ENCODE measurements at regions not wholly inside any gene's neighbourhood (a gene's known extent, or its start where the extent isn't known, plus 50 kb on each side); places are given as distances from the start of the nearest gene placed in this dataset.
"Not testable (repeated sequence)": the region's sequence is repeated elsewhere in the genome, so short reads cannot be mapped to it uniquely, and the experiment has no call there.

DNA sequence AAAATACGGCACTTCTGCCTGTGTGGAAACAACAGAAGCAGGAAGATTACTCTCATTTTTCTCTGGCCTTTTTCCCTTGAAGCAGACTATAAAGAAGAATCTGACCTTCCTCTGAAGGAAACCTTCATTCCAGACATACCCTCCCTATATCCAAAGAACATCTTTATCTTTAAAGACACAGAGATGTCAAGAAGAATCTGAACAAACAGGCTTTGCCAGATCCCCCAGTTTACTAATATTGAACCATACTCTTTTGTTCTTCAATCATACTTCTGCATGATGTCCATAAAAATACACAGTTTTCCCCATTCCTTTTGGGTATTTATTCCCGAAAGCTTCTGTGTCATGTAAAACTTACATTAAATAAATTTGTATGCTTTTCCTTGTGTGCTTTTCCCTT is 225.8 kb downstream of the MAT2B start:
- no peak overlapping the region for H3K27ac ChIP-seq (ENCODE audit: low read length)
- no peaks in the 10 kb centered on the region for H3K36me3 ChIP-seq (ENCODE audit: control insufficient read depth, insufficient read depth, low read length)
- WGBS (ENCODE audit: insufficient coverage, insufficient read length) = no CpG with 5 or more reads among the region's 2 CpGs
- H3K9me3 ChIP-seq (ENCODE audit: control insufficient read depth, insufficient read depth, low read length) = no peaks in the 10 kb centered on the region
- H3K4me3 ChIP-seq (ENCODE audit: low read length) = no peak overlapping the region
- H3K4me1 ChIP-seq (ENCODE audit: control insufficient read depth, insufficient read depth, low read length) = no peaks in the 10 kb centered on the region; the same call in 1 of the 2 replicates
- no peaks in the 10 kb centered on the region for H3K27me3 ChIP-seq (ENCODE audit: control insufficient read depth, insufficient read depth, low read length)
- DNase-seq (ENCODE audit: low read depth, low spot score) = no peak

DNA sequence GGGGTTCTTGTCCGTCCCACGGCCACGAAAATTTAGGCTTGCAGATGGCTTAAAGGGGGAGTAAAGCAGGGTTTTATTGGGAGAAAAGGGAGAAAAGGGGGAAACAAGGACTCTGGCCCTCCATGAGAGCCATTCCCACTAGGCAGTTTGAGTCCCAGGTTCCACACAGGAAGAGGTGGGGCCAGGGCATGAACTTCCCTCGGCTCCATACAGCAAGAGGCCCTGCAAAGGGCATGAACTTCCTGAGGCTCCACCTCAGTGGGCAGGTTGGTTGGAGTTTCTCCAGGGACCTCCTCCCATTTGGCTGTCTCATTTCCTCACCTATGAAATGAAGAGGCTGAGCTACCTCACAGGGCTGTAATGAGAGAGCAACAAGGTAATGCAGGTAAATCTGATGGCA is 229.7 kb downstream of the MAT2B start:
- H3K36me3 ChIP-seq (ENCODE audit: control insufficient read depth, insufficient read depth, low read length) = no peaks in the 10 kb centered on the region
- WGBS (ENCODE audit: insufficient coverage, insufficient read length) = no CpG with 5 or more reads among the region's 4 CpGs
- no peaks in the 10 kb centered on the region for H3K9me3 ChIP-seq (ENCODE audit: control insufficient read depth, insufficient read depth, low read length)
- H3K4me3 ChIP-seq (ENCODE audit: low read length) = no peak overlapping the region
- H3K27me3 ChIP-seq (ENCODE audit: control insufficient read depth, insufficient read depth, low read length) = no peaks in the 10 kb centered on the region
- H3K27ac ChIP-seq (ENCODE audit: low read length) = no peak overlapping the region
- DNase-seq (ENCODE audit: low read depth, low spot score) = no peak
- H3K4me1 ChIP-seq (ENCODE audit: control insufficient read depth, insufficient read depth, low read length) = no peaks in the 10 kb centered on the region; the same call in 1 of the 2 replicates

DNA sequence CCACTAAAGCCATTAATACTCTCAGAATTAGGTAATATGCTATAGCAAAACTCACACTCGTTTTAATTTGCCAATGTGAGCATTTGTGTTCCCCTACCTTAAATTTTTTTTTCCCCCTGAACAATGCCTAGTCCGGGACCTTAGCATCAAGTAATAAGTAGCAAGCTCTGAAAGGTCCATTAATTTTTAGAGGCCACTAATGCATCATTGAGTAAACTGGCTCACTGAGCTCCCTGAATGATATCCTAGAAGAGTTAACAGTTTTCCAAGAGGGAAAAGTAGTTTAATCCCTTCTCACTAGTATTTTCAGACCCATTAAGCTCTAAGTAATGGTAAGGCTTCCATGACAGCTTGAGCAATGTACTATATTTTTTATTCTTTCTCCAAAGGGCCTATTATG is 242.2 kb downstream of the MAT2B start:
- no CpG with 5 or more reads among the region's 2 CpGs for WGBS (ENCODE audit: insufficient coverage, insufficient read length)
- DNase-seq (ENCODE audit: low read depth, low spot score) = no peak
- Histone ChIP-seq H3K36me3 (ENCODE audit: control insufficient read depth, insufficient read depth, low read length) (no peaks in the 10 kb centered on the region), H3K27ac (ENCODE audit: low read length) (no peak overlapping the region), H3K9me3 (ENCODE audit: control insufficient read depth, insufficient read depth, low read length) (no peaks in the 10 kb centered on the region), H3K4me1 (ENCODE audit: control insufficient read depth, insufficient read depth, low read length) (no peaks in the 10 kb centered on the region), H3K4me3 (ENCODE audit: low read length) (no peak overlapping the region), H3K27me3 (ENCODE audit: control insufficient read depth, insufficient read depth, low read length) (no peaks in the 10 kb centered on the region)

DNA sequence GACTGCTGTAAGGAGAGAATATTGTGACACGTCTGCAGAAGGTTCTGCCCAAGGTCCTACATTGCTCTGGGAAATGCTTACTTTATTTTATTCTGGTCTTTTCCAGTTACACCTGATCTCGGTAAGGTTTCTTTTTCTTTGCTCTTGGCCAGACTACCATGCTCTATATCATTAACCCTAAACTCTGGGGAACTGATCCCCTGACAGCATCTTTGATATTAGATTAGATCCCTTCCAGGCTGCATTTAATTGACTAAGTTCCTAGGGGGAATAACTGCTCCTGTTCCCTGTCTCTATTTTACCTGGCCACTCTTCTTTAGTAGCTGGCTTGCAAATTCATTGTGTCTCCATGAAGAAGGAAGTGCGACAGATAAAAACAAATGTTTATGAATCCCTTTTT is 243.5 kb downstream of the MAT2B start:
- no peak overlapping the region for H3K27ac ChIP-seq (ENCODE audit: low read length)
- whole genome bisulfite sequencing (ENCODE audit: insufficient coverage, insufficient read length) = no CpG with 5 or more reads among the region's 3 CpGs
- H3K36me3 ChIP-seq (ENCODE audit: control insufficient read depth, insufficient read depth, low read length) = no peaks in the 10 kb centered on the region
- no peaks in the 10 kb centered on the region for H3K27me3 ChIP-seq (ENCODE audit: control insufficient read depth, insufficient read depth, low read length)
- H3K4me1 ChIP-seq (ENCODE audit: control insufficient read depth, insufficient read depth, low read length) = no peaks in the 10 kb centered on the region
- no peak for DNase-seq (ENCODE audit: low read depth, low spot score)
- no peak overlapping the region for H3K4me3 ChIP-seq (ENCODE audit: low read length)
- H3K9me3 ChIP-seq (ENCODE audit: control insufficient read depth, insufficient read depth, low read length) = no peaks in the 10 kb centered on the region

DNA sequence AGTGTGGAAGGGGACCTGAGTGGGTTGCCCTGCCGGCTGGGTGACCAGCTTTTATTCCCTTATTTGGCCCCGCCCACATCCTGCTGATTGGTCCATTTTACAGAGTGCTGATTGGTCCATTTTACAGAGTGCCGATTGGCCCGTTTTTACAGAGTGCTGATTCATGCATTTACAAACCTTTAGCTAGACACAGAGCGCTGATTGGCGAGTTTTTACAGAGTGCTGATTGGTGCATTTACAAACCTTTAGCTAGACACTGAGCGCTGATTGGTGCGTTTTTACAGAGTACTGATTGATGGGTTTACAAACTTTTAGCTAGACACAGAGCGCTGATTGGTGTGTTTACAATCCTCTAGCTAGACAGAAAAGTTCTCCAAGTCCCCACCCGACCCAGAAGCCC is 245.0 kb downstream of the MAT2B start:
- not testable (repeated sequence) for H3K27me3 ChIP-seq (ENCODE audit: control insufficient read depth, insufficient read depth, low read length); H3K36me3 ChIP-seq (ENCODE audit: control insufficient read depth, insufficient read depth, low read length); H3K4me3 ChIP-seq (ENCODE audit: low read length); H3K9me3 ChIP-seq (ENCODE audit: control insufficient read depth, insufficient read depth, low read length); DNase-seq (ENCODE audit: low read depth, low spot score); H3K27ac ChIP-seq (ENCODE audit: low read length); H3K4me1 ChIP-seq (ENCODE audit: control insufficient read depth, insufficient read depth, low read length)
- WGBS (ENCODE audit: insufficient coverage, insufficient read length) = no CpG with 5 or more reads among the region's 10 CpGs

DNA sequence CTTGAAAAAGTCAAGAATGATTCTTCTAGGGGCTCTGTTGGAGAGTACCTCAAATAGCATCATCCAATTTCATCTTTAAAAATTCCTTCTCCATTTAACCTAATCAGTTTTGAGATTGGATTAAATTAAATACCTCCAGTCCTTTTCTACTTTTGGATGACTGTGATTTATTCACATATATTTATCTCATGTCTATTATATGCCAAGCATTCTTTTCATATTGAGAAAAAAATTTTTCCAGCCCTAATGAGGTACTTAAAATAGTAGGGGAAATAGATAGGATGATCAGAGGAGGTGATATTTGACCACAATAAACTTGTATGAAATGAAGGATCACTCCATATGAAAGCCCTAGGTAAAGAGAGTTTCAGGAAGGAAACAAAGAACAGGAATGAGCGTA is 250.1 kb downstream of the MAT2B start:
- Histone ChIP-seq H3K4me1 (ENCODE audit: control insufficient read depth, insufficient read depth, low read length) (no peaks in the 10 kb centered on the region), H3K27me3 (ENCODE audit: control insufficient read depth, insufficient read depth, low read length) (no peaks in the 10 kb centered on the region), H3K36me3 (ENCODE audit: control insufficient read depth, insufficient read depth, low read length) (no peaks in the 10 kb centered on the region), H3K4me3 (ENCODE audit: low read length) (no peak overlapping the region), H3K27ac (ENCODE audit: low read length) (no peak overlapping the region), H3K9me3 (ENCODE audit: control insufficient read depth, insufficient read depth, low read length) (no peaks in the 10 kb centered on the region)
- DNase-seq (ENCODE audit: low read depth, low spot score) = no peak
- no CpG with 5 or more reads among the region's 1 CpG for WGBS (ENCODE audit: insufficient coverage, insufficient read length)

DNA sequence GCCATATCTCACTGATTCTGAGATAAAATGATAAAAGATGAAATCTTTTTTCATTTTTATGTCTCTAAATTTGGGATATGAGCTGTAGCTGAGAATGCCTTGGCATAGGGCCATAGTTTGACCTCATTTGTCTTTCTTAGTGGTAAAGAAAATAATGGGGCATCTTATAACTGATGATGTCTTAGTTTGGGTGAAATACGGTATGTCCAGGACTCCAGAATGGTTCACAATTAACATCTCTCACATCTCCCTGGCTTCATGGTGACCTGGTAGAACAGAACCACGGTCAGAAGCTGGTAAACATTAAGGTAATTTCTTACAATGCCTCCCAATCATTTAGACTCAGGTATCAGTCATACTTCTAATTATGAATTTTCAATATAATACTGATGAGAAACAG is 250.8 kb downstream of the MAT2B start:
- Histone ChIP-seq H3K9me3 (ENCODE audit: control insufficient read depth, insufficient read depth, low read length) (no peaks in the 10 kb centered on the region), H3K27me3 (ENCODE audit: control insufficient read depth, insufficient read depth, low read length) (no peaks in the 10 kb centered on the region), H3K27ac (ENCODE audit: low read length) (no peak overlapping the region), H3K4me1 (ENCODE audit: control insufficient read depth, insufficient read depth, low read length) (no peaks in the 10 kb centered on the region), H3K4me3 (ENCODE audit: low read length) (no peak overlapping the region), H3K36me3 (ENCODE audit: control insufficient read depth, insufficient read depth, low read length) (no peaks in the 10 kb centered on the region)
- no peak for DNase-seq (ENCODE audit: low read depth, low spot score)
- WGBS (ENCODE audit: insufficient coverage, insufficient read length) = no CpG with 5 or more reads among the region's 2 CpGs

DNA sequence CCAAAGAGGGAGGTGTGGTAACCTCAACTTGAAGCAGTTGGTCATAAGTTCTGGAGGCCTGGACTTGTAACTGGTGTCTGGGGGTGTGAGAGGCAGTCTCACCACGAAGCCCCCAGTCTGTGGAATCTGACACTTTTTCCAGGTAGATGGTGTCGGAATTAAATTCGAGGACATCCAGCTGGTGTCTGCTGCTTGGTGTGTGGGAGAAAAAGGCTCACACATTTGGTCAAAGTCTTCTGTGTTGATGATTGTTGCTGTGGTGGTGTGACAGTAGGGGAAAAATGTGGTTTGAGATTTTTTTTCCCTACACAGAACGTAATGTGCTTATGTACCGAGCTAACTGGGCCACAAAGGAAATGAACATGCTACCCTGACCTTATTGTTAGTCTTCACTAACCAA is 251.9 kb downstream of the MAT2B start:
- H3K9me3 ChIP-seq (ENCODE audit: control insufficient read depth, insufficient read depth, low read length) = no peaks in the 10 kb centered on the region
- H3K27me3 ChIP-seq (ENCODE audit: control insufficient read depth, insufficient read depth, low read length) = no peaks in the 10 kb centered on the region
- no CpG with 5 or more reads among the region's 5 CpGs for WGBS (ENCODE audit: insufficient coverage, insufficient read length)
- no peak for DNase-seq (ENCODE audit: low read depth, low spot score)
- no peak overlapping the region for H3K27ac ChIP-seq (ENCODE audit: low read length)
- no peaks in the 10 kb centered on the region for H3K36me3 ChIP-seq (ENCODE audit: control insufficient read depth, insufficient read depth, low read length)
- H3K4me3 ChIP-seq (ENCODE audit: low read length) = no peak overlapping the region
- H3K4me1 ChIP-seq (ENCODE audit: control insufficient read depth, insufficient read depth, low read length) = no peaks in the 10 kb centered on the region

DNA sequence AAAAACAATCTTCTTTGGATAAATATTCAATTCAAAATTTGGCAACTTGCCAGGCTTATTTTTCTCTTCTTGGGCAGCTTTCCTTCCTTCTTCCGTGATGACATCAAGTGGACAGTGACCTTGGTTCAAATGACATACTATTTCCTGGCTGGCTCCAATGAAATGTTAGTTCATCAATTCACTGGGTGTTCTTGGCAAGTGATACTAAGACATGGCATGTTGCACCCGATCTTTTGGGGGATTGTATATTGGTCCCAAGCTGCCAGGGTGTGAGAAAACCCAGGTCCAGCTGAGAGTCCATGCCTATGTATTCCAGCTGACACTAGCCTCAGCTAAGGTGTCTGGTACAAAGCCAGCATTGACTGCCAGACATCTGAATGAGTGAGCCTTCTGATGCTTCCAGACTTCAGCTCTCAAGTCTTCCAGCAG is 252.9 kb downstream of the MAT2B start:
- no CpG with 5 or more reads among the region's 2 CpGs for WGBS (ENCODE audit: insufficient coverage, insufficient read length)
- no peak overlapping the region for H3K27ac ChIP-seq (ENCODE audit: low read length)
- no peak for DNase-seq (ENCODE audit: low read depth, low spot score)
- no peak overlapping the region for H3K4me3 ChIP-seq (ENCODE audit: low read length)
- no peaks in the 10 kb centered on the region for H3K36me3 ChIP-seq (ENCODE audit: control insufficient read depth, insufficient read depth, low read length)
- no peaks in the 10 kb centered on the region for H3K4me1 ChIP-seq (ENCODE audit: control insufficient read depth, insufficient read depth, low read length)
- H3K27me3 ChIP-seq (ENCODE audit: control insufficient read depth, insufficient read depth, low read length) = no peaks in the 10 kb centered on the region
- no peaks in the 10 kb centered on the region for H3K9me3 ChIP-seq (ENCODE audit: control insufficient read depth, insufficient read depth, low read length)

DNA sequence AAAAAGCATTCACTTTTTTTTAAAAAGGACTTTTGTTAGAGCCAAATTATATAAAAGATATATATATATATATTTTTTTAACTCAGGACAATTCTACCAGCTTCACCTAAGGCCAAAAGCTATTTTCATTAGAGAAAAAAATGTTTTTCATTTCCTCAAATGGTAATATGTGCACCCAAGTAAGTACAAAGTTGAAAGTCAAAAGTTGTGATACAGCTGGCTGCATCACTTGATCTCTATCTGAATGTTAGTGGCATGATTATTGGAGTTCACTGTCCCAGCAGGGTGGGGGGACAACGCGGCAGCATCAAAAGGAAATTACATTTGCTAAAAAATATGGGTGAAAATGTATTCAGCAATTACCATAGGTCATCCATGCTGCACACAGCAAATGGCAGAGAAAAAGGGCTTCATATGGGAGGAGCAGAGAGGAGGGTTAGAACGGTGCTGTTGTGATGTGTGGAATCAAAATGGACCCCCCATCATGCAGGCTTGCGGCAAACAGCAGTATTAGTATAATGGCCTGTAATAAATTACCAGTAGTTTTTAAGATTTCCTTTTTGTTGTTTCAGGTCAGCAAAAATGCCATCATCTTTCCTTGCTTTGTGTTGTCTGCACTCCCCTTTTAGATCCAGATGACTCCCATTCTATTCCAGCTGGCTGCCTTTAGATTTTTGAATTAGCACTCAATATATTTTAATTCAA is 253.7 kb downstream of the MAT2B start:
- H3K27ac ChIP-seq (ENCODE audit: low read length) = no peak overlapping the region
- H3K4me1 ChIP-seq (ENCODE audit: control insufficient read depth, insufficient read depth, low read length) = no peaks in the 10 kb centered on the region
- WGBS (ENCODE audit: insufficient coverage, insufficient read length) = no CpG with 5 or more reads among the region's 4 CpGs
- DNase-seq (ENCODE audit: low read depth, low spot score) = no peak
- H3K36me3 ChIP-seq (ENCODE audit: control insufficient read depth, insufficient read depth, low read length) = no peaks in the 10 kb centered on the region
- H3K27me3 ChIP-seq (ENCODE audit: control insufficient read depth, insufficient read depth, low read length) = no peaks in the 10 kb centered on the region
- no peaks in the 10 kb centered on the region for H3K9me3 ChIP-seq (ENCODE audit: control insufficient read depth, insufficient read depth, low read length)
- H3K4me3 ChIP-seq (ENCODE audit: low read length) = no peak overlapping the region

DNA sequence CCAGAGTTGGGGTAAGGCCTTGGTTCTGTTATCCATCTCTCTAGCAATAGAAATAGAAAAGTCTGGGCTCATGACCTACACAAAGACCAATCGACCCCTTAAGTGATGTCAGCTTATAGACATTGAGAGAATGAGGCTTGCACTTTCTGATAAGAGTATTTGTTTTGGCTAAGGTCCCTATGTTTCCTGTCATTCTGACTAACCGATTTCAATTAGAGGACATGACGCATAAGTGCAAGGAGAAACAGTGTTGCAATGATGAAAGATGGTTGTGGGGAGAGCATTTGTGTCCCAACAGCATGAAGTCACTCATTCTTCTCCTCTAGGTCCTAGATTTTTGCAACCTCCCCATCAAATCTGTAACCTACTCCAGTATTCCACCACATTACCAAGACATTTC is 255.1 kb downstream of the MAT2B start:
- no peak overlapping the region for H3K27ac ChIP-seq (ENCODE audit: low read length)
- H3K9me3 ChIP-seq (ENCODE audit: control insufficient read depth, insufficient read depth, low read length) = no peaks in the 10 kb centered on the region
- H3K27me3 ChIP-seq (ENCODE audit: control insufficient read depth, insufficient read depth, low read length) = no peaks in the 10 kb centered on the region
- H3K36me3 ChIP-seq (ENCODE audit: control insufficient read depth, insufficient read depth, low read length) = no peaks in the 10 kb centered on the region
- no peaks in the 10 kb centered on the region for H3K4me1 ChIP-seq (ENCODE audit: control insufficient read depth, insufficient read depth, low read length)
- H3K4me3 ChIP-seq (ENCODE audit: low read length) = no peak overlapping the region
- no peak for DNase-seq (ENCODE audit: low read depth, low spot score)
- no CpG with 5 or more reads among the region's 3 CpGs for WGBS (ENCODE audit: insufficient coverage, insufficient read length)
